Activated naive CD8-positive, alpha-beta T cell treated with anti-CD3 and anti-CD28 coated beads, Interleukin-2, amount 50 U/mL, for 24 hours (primary cell): ENCODE measurements at regions not wholly inside any gene's neighbourhood (a gene's known extent, or its start where the extent isn't known, plus 50 kb on each side); places are given as distances from the start of the nearest gene placed in this dataset.
"Not testable (repeated sequence)": the region's sequence is repeated elsewhere in the genome, so short reads cannot be mapped to it uniquely, and the experiment has no call there.

Experiments used
- ATAC-seq: fragments of 150-1000 bp; cut with Tn5 transposase; one replicate; pipeline ENCODE4 v1.10.0; 2021
- DNase-seq: peaks from one replicate; pipeline ENCODE4 v3.0.0; 2021
- H3K27ac Mint-ChIP-seq: one replicate; pipeline ENCODE4 v1.8.0; 2021; ENCODE audit warnings: mild to moderate bottlenecking, mixed read lengths
- H3K27me3 Mint-ChIP-seq: one replicate; pipeline ENCODE4 v1.8.0; 2021; ENCODE audit warnings: mixed read lengths
- H3K36me3 Mint-ChIP-seq: one replicate; pipeline ENCODE4 v1.8.0; 2021; ENCODE audit warnings: low read depth, mixed read lengths
- H3K4me1 Mint-ChIP-seq: one replicate; pipeline ENCODE4 v1.8.0; 2021; ENCODE audit warnings: mixed read lengths
- H3K4me3 Mint-ChIP-seq: one replicate; pipeline ENCODE4 v1.8.0; 2021; ENCODE audit warnings: mild to moderate bottlenecking, moderate library complexity, mixed read lengths
- H3K9me3 Mint-ChIP-seq: one replicate; pipeline ENCODE4 v1.8.0; 2021; ENCODE audit warnings: mixed read lengths

DNA sequence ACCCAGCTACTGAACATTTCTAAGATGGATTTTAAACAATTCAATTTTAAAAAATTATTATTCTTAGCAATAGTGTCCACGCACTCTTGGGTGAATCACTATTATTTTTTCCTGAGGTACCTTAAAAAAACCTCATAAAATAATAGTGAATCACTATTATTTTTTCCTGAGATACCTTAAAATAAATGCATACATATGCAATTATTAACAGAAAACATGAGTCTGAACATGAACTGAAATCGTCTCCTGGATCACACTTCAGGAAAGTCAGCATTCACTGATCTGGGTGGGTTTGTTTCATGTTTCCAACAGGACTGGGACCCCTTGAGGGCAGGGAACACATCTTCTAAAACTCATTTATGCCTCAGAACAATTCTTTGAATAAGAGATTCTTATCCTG lies 63.1 kb upstream of the IFNLR1 start:
- no peaks in the 10 kb centered on the region for H3K9me3 Mint-ChIP-seq
- no peak overlapping the region for H3K4me3 Mint-ChIP-seq
- no peaks in the 10 kb centered on the region for H3K36me3 Mint-ChIP-seq
- no peak for ATAC-seq
- no peak overlapping the region for H3K27ac Mint-ChIP-seq
- no peaks in the 10 kb centered on the region for H3K27me3 Mint-ChIP-seq
- no peaks in the 10 kb centered on the region for H3K4me1 Mint-ChIP-seq
- DNase-seq = no peak

GRCh38 chr1:24248859-24249258 lies 61.8 kb upstream of the IFNLR1 start:
- no peak overlapping the region for H3K4me3 Mint-ChIP-seq
- DNase-seq = no peak
- H3K9me3 Mint-ChIP-seq = no peaks in the 10 kb centered on the region
- no peaks in the 10 kb centered on the region for H3K27me3 Mint-ChIP-seq
- no peaks in the 10 kb centered on the region for H3K4me1 Mint-ChIP-seq
- ATAC-seq = no peak
- H3K36me3 Mint-ChIP-seq = no peaks in the 10 kb centered on the region
- H3K27ac Mint-ChIP-seq = no peak overlapping the region

- not testable (repeated sequence) for H3K4me1 Mint-ChIP-seq, H3K36me3 Mint-ChIP-seq, H3K27ac Mint-ChIP-seq, DNase-seq, H3K4me3 Mint-ChIP-seq, H3K27me3 Mint-ChIP-seq, ATAC-seq, H3K9me3 Mint-ChIP-seq
These were observed 60.2 kb upstream of the IFNLR1 start for GRCh38 chr1:24247337-24247736.

- Mint-ChIP-seq H3K4me3 (no peak overlapping the region), H3K27ac (no peak overlapping the region), H3K36me3 (no peaks in the 10 kb centered on the region), H3K9me3 (no peaks in the 10 kb centered on the region), H3K27me3 (no peaks in the 10 kb centered on the region), H3K4me1 (no peaks in the 10 kb centered on the region)
- DNase-seq (no peak), ATAC-seq (no peak)
These were observed 57.6 kb upstream of the IFNLR1 start for GRCh38 chr1:24244519-24245268.

GRCh38 chr1:24237750-24238395 lies 50.8 kb upstream of the IFNLR1 start:
- peaks cover 23% of the 10 kb centered on the region for H3K27me3 Mint-ChIP-seq
- no peak overlapping the region for H3K27ac Mint-ChIP-seq
- H3K4me3 Mint-ChIP-seq = no peak overlapping the region
- no peaks in the 10 kb centered on the region for H3K9me3 Mint-ChIP-seq
- DNase-seq (no peak), ATAC-seq (no peak)
- H3K4me1 Mint-ChIP-seq = peaks cover 25% of the 10 kb centered on the region
- H3K36me3 Mint-ChIP-seq = no peaks in the 10 kb centered on the region

- peak; percentile 49 for ATAC-seq
- peaks cover 25% of the 10 kb centered on the region for H3K4me1 Mint-ChIP-seq
- no peak for DNase-seq
- H3K9me3 Mint-ChIP-seq = no peaks in the 10 kb centered on the region
- H3K36me3 Mint-ChIP-seq = no peaks in the 10 kb centered on the region
- H3K27me3 Mint-ChIP-seq = peaks cover 23% of the 10 kb centered on the region
- H3K27ac Mint-ChIP-seq = no peak overlapping the region
- no peak overlapping the region for H3K4me3 Mint-ChIP-seq
These were observed 49.8 kb upstream of the IFNLR1 start for GRCh38 chr1:24236789-24237371.
